T1000 (cell line): ENCODE measurements at regions not wholly inside any gene's neighbourhood (a gene's known extent, or its start where the extent isn't known, plus 50 kb on each side); places are given as distances from the start of the nearest gene placed in this dataset.
A peak's percentile ranks its signal among the peaks of the same experiment; 100 is the strongest.

Experiments used
- DNase-seq: peaks from one replicate; lab custom pipeline; 2025; ENCODE audit warnings: mixed read lengths; lab: John Stamatoyannopoulos, UW

DNA sequence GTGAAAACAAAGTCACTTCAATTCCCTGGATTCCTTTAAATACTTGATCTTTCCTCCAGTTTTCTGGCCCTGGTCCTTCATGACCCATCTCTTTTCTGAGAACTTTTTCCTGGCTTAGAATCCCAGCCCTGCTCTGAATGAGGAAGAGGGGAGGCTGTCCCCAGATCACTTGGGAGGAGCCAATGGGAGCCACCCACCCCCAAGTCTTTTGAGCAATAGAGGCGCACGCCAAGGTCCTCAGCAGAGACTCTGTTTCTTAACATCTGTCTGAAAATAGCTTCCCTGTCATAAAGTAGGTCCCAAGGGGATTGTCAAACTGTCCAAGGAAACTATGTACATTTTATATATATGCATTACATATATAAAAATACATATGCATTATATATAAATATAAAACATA lies 126.8 kb downstream of the ADRA2A start:
- DNase-seq, result no peak

- DNase-seq, result no peak
Measured at GRCh38 chr10:111204838-111205237, 128.0 kb downstream of the ADRA2A start.

DNA sequence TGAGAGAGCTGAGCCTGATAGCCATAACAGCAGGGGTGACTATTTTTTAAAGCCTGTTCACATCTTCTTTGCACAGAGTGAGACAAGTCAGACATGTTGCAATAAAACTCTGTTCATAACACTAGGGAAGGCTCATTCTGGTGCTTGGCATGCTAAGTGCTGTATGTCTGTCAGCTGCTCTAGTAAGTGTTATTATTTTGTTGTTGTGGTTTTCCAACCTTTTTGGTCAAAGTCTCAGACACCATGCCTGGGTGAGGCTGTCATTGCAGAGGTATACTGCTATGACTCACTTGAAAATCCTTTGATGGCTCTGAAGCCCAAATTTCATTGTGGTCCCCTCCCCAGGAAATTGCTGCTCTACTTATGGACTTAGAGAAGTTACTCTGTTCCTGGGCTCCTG lies 129.7 kb downstream of the ADRA2A start:
- no peak for DNase-seq

- DNase-seq, result no peak
Measured at GRCh38 chr10:111207500-111207899, 130.7 kb downstream of the ADRA2A start.

GRCh38 chr10:111208951-111209350 lies 132.1 kb downstream of the ADRA2A start:
- no peak for DNase-seq

DNA sequence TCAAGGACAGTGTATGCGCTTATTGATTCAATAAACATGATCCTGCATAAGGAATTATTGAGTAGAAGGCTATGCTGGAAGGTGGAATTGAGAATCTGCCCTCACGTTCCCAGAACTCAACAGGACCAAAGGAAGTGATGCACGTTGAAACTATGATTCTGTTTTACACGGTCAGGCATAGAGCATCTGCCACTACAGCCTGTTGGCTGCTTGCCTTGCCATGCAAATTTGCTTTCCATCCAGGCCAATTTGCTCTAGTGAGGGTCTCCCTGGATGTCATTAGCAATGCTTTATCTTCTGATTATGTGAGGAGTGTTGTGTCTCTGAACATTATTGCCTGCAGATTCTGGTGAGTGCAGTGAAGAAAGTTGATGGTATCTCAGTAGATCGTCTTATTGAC lies 132.9 kb downstream of the ADRA2A start:
- no peak for DNase-seq

GRCh38 chr10:111211241-111211640 lies 134.4 kb downstream of the ADRA2A start:
- DNase-seq, result no peak

- no peak for DNase-seq
Measured at GRCh38 chr10:111211706-111212105, 134.9 kb downstream of the ADRA2A start.

GRCh38 chr10:111221682-111222480 lies 145.1 kb downstream of the ADRA2A start:
- DNase-seq, result no peak

DNA sequence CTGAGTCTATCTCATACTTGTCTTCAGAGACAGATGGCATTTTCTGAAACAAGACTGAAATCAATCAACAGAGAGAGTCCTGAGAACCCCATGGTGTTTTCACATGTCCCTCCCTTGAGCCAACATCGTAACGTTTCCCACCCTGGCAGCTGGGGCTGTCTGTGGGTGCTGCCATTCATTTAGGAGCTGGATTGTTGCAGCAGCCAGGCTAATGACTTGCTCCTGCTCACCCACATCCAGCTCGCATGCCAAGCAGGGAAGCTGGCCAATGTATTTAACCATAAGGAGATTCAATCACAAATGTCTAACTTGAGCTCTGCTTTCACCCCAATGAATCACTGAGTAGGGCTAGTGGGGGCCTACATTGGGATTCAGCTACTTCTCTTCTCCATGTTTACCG lies 146.1 kb downstream of the ADRA2A start:
- no peak for DNase-seq

DNA sequence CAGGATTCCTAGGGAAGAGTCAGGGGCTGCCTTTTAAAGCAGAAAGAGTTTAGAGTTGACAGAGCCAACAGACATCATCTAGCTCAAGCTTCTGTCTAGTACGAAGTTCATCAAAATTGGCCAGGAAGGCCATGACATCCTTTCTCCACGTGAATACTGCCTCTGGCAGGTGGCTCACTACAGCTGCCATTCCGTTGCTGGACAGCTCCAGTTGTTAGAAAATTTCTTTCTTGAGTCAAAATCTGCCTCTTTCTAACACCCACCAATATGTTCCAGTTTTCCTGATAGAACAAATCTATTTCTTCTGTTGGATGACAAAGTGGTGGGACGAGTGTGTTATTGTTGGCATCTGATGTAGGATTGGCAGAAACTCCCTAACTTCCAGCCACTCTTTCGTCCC lies 154.9 kb downstream of the ADRA2A start:
- DNase-seq, result no peak

DNA sequence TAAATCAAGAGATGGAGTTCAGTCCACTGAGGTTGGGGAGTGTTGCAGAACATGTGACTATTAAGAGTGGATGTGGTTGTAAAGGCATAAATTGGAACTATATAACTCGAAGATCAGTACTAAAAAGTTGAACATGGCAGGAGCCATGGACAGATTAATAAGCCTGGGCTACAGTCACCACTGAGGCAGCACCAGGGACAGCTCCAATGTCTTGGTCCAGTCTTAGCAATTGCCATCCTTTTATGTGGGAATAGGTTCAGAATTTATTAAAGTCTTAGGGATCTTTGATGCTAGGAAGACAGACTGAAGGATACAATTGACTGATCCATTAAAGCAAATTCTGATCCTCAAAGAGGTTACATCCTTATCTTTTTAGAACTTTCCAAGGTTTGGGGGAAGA lies 156.6 kb downstream of the ADRA2A start:
- DNase-seq, result no peak

DNA sequence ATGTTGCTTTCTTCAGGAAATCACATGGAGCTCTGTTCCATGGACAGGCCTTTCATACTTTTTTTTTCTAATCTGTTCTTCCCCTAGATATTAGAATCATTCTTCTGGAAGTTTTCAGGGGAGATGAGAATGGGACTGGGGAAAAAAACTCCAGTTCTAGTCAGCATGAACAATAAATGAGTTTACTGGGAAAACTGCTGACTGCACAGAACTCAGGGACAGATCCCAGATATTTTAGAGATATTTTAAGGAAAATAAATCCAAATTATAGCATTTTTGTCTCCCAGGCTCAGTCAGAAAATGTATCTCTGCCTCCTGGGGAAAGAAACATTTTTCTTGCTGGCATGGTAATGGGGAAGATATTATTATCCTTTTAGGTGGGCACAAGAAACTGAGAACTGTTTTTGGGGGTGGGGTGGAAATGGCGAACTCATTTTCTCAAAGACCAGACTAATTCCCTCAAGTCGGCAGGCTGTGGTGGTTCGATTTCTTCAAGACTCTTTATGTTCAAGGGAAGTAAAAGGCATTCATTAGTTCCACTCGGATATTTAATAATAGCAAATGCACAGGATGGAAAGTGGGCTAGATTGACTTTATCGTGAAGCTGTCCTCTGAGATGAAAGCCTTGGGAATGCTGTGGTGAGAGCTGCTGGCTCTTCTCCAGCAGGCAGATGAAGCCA lies 157.5 kb downstream of the ADRA2A start:
- DNase-seq, result no peak

DNA sequence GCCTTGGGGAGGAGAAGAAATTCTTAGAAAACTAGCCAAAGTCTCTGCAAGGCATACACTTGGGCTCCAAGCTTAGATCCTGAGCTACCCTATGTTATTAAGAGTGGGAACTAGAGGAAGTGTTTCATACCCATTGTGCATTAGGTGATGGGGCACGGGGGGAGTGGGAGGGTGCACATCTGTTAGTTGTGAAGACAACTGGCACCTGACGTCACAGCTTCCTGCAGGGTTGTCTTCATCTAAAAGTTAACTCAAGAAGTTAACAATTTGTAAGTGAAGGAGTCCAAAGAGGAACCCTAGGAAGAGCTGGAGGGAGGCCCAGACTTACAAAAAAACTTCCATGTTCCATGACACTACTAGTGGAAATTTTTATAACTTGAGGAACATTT lies 158.1 kb downstream of the ADRA2A start:
- DNase-seq, result no peak

DNA sequence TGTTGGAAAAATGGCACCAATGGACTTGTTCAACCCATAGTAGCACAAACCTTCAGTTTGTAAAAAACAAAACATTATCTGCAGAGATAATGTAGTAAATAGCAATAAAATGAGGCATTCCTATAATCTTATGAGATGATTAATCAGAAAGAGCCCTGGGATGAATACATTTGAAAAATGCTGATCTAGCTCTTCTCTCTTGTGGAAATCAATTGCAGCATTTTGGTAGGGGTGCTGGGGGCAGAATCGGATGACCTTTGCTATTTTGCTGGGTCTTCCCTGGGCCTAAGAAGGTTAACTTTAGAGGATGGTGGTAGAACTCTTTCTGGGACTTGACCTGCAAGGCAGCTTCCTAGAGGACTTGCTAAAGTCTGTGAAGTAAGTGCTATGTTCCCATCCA lies 163.5 kb downstream of the ADRA2A start:
- DNase-seq, result no peak

- no peak for DNase-seq
Measured at GRCh38 chr10:111243126-111243525, 166.3 kb downstream of the ADRA2A start.

- no peak for DNase-seq
Measured at GRCh38 chr10:111246136-111246535, 169.3 kb downstream of the ADRA2A start.

DNA sequence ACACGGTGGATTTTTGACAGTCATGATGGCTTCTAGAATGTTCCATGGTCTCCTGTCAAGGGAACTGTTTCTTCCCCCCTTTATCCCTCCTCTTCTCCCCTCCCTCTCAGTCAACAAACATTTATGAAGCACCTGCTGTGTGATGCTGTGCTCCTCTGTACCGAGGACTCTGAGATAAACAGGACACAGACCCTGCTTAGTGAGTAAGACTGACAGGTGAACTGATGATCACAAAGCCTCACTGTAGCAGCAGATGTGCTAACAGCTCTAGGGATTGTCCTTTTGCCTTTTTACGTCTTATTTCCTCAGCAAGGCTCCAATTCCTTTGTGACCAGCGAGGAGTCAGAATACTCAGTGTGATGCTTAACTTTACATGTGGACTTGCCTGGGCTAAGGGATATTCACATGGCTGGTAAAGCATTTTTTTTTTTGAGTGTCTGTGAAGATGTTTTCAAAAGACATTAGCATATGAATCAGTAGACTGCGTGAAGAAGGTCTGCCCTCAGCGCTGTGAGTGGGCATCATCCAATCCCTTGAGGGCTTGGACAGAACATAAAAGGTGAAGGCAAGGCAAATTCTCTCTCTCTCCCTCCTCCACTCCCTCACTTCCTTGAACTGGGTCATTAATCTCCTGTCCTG lies 170.1 kb downstream of the ADRA2A start:
- DNase-seq, result no peak

- DNase-seq, result peak; percentile 6
Measured at GRCh38 chr10:111247781-111248389, 171.1 kb downstream of the ADRA2A start.

- no peak for DNase-seq
Measured at GRCh38 chr10:111249925-111250324, 173.1 kb downstream of the ADRA2A start.

DNA sequence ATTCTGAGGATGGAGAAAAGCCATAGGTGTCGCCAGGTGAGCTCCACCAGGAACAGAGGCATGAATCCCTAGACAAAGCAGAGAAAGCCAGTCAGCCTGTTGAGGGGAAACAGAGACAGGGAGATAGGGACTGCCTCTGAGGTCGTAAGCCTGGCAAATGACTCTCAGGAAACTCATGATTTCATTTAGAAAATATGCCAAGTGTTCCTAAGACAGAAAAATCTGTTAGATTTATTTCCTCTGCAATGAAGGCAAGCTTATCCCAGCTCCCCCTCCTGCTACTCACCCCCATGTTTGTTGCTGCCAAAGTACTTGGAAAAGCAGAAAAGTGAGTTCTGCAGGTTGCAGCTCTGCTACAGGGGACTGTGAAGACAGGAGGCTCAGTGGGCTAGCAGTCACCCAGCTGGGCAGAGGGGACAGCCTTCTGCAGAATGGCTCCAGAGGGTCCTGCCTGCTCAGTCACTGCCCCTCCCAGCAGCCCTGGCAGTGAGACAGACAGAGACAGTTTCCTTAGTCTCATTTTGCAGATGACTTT lies 184.3 kb downstream of the ADRA2A start:
- DNase-seq, result no peak

DNA sequence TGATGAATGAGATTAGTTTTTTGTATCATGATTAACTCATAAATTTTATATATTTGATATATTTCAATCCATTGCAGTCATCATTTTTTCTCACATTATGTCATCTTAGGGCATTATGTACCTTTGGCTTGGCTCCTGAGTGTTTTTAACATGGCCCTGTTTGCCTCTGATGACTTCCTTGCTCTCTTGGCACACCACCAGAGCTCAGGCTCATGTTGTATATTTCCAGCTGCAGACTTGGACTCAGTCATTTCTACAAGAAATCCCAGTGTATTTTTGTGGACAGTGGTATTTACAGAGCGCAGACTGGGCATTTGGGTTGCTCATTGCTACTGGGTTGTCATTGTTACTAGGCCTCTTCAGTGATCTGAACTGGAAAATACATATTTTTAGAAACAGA lies 188.5 kb downstream of the ADRA2A start:
- no peak for DNase-seq

- no peak for DNase-seq
Measured at GRCh38 chr10:111266165-111266564, 189.3 kb downstream of the ADRA2A start.
